NCI-H226 (cell line): ENCODE measurements at regions not wholly inside any gene's neighbourhood (a gene's known extent, or its start where the extent isn't known, plus 50 kb on each side); places are given as distances from the start of the nearest gene placed in this dataset.

Source experiments
- DNase-seq: peaks from one replicate; pipeline ENCODE4 v3.0.0-alpha.2; 2015

DNA sequence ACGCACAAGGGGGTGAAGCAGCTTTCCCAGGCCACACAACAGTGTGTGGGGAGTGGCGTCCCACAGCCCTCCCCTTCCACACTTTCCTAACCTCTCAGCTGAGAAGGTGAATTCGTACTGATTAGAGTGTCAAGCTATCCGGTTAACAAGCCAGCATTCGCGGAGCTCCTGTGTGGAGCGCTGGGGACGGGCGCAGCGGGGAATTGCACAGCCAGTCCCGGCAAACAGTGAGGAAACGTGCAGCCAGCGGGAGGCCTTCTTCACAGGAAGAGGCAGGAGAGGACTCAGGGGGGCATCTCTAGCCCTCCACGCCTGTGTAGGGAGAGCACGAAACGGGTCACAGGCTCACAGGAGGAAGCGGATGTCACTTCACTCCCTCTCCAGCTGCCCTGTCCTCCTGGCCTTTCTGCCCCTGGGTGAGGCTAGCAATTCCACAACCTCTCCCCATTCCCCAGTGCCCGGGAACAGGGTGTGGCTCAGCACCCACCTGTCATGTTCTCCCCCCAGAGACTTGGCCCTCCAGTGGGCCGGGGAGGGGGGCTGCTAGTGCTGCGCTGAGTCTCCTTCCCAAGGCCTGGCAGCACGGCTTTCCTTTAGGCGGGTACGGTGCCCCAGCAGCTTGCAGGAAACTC, 117.3 kb downstream of the CPZ start:
- DNase-seq: no peak

DNA sequence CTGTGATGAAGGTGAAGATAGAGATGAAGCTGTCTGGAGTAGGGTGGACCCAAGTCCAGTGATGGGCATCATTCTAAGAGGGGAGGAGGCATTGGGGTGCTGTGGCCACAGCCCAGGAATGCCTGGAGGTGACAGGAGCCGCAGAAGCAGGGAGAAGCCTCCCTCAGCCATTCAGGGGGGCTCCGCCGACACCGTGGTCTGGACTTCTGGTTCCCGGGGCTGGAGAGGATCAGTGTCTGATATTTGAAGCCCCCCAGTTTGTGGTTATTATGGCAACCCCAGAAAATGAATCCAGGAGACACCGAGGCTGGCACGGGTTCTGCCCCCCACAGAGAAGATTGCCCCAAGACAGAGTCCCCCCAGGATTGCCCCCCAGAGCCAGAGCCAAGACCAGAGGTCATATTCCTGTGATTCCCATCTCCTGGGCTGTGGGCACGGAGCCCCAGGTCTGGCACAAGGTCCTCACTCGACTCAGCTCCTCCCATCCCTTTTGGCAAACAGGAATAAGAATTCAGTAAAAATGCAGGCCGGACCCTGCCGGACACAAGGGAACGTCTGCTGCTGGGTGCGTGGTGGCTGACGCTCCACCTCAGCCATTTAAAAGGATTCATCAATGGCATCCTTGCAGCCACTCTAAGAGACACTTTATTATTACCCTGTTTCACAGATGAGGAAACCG, 116.6 kb downstream of the CPZ start:
- no peak for DNase-seq

DNA sequence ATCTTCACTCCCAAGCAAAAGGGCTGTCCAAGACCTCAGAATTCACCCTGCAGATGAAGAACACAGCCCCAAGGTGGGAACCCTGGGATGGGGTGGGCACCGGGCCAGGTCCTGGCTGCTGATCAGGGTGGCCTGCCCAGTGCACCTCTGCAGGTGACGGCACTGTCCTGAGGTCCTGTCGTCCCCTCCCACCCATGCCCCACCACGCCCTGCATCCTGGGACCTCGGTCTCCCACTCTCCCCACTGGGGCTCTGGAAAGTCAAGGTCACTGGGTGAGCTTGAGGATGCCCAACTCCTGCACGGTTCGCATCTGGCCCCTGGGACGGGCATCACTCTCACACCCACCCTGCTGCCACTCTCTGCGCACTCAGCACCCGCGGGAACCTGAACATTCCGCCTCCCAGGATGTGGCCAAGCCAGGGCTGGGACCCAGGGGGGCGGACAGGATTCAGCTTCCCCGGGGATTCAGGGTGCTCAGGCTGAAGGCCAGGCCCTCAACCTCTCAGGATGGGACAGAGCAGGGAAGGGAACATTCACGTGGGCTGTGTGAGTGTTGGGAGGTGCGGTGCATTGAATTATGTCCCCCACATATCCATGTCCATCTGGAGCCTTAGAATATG, 115.9 kb downstream of the CPZ start:
- DNase-seq: no peak

DNA sequence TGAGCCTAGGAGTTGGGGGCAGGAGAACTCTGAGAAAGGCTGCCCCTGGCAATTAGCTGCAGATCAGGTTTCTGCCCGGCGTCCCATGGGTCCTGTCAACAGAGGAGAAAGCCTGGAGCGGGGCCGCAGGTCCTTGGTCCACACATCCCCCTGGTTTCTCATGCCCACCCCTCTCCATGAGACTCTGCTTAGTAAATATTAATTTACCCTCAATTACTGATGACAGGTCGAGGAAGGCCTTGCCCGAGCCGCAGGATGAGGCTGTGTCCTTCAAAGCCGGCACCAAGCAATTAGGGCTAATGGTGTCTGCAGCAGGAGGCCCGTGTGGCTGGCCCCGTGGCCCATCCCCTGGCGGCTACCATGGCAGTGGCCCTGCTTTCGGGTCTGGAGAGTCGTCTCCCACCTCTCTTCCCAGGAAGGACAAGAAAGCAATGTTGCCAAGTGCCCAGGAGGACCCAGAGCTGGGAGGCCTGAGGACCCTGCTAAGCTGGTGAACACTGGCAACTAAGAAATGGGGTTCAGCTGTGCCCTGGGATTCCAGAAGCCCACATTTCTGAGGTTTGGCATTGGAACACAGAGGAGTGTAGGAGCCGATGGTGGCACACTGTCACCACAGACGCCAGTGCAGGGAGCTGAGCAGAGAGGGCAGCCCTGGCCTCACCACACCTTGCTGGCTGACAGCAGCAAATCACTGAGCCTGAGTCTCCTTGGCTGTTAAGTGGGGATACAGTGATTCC, 114.6 kb downstream of the CPZ start:
- no peak for DNase-seq

DNA sequence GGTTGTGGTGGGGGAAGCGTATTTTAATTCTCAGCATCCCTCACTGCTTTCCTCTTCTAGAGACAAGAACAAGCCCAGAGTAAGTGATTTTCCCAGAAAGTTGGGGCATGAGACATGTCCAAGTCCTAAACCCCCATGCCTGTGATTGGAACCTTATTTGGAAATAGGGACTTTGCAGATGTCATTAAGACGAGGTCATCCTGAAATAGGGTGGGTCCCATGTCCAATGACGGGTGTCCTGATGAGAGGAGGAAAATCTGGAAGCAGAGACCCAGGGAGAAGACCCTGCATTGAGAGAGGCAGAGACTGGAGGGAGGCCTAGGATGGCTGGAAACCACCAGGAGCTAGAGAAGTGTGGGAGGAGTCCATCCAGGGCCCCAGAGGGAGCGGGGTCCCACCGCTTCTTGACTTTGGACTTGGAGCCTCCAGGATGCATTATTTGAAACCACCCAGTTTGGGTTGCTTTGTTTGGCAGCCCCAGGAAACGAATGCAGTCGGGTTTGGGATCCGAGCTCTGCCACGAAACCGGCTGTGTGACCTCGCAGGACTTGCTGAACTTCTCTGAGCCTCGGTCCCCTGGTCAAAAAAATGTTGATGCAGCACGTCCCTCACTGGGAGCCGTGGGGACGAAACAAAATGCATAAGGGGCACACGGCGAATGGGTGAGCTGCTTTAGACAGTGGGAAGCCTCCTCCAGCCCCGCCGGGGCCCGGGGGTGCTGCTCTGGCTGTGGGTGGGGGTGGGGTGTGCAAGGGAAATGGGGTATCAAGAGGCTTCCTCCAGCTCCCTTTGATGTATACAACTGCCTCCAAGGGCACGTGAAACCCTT, 113.9 kb downstream of the CPZ start:
- DNase-seq: no peak

DNA sequence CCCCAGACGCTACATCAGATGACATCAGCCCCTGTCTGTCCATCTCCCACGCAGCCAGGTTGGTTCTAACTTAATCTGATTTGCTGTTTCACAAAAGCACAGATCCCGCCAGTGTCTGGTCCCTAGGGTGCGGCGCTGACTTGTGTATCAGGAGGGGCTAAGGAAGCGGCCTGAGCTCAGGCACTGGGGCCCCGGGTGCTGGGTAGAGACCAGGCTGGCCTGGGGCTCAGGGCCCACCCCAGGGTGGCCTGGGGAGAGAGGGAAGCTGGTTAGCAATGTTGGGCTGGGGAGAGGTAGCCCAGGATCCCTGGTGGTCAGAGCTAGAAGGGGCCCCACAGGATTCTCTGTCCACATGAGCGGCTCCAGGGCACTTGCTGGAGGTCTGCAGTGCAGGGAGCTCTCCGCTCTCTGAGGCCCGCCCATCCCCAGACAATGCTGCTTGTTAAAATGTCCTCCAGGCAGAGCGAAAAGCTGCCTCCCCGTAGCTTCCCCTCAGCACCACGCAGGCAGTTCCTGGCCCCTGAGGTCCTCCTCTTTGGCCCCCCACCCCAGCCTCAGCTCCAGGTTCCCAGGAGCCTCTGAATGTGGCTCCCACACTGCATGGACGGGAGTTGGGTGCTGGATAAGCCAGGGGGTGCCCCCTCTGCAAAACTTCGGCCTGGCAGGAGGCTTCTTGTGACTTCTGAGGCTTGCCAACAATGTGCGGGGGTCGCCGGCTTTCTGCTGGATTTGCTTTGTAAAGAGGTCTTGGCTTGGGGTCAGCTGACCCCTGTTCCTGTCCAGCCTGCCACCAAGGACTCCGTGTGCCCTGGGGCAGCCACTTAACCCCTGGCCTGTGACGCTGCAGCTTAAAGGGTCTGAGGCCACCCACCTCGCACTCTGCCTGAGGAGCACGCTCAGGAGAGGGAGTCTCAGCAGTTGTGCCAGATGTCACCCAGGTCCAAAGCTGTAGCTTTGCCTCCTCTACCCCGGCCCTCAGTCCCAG, 112.9 kb downstream of the CPZ start:
- no peak for DNase-seq

DNA sequence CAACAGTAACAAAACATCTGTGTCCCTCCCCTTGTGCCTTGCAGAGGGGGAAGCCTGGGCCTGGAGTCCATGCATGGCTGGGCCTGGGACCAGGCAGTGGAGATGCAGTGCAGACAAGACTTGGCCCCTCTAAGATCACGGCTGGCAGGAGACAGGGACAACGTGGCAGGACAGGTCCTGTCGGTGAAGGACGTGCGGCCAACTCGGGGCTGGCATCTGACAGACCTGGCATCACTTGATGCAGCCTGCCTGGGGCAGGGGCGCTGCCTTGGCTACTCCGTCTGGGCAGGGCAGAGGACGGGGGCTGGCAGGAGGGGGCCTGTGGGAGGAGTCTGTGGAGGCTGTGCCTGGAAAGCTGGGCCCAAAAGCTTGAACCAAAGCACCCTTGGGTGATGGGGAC, 112.1 kb downstream of the CPZ start:
- no peak for DNase-seq

DNA sequence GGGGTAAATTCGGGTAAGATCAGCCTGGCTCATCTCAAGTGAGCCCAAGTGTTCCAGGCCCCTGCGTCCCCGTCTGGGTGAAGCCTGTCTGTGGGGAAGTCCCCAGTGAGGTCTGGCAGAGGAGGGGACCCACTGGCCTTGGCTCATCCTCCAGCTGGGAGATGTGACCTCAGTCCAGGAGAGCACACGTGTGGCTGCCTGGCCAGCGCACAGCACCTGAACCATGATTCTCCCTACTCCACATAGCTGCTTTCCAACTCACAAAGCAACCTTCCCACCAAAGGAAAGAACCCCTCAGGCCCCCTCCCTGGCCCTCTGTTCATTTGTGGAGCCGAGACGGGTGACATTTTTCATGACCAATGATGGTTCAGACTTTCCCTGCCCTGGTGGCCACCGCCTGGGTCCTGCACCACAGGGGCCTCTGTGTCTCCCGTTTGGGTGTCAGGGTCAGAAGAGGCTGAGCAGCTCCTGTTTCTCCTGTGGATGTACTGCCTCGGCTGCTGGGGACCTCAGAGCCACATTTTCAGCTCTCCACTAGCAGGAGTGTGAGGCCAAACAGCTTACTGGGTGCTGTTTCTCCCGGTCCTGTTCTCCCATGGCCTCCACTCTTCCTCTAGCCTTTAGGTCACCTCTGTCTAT, 111.4 kb downstream of the CPZ start:
- no peak for DNase-seq

DNA sequence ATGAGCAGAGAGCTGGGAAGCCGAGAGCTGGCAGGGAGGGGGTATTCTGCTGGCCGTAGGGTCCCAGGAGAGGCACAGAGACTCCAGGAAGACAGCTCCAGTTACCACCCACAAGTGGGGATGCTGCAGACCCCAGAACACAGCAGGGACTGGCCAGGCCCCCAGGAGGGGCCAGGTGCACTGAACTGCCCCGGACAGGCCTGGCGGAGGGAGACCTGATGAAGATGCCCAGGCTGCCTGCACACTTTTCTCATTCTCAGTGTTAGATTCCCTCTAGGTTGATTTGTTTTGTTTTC, 110.8 kb downstream of the CPZ start:
- DNase-seq: no peak

DNA sequence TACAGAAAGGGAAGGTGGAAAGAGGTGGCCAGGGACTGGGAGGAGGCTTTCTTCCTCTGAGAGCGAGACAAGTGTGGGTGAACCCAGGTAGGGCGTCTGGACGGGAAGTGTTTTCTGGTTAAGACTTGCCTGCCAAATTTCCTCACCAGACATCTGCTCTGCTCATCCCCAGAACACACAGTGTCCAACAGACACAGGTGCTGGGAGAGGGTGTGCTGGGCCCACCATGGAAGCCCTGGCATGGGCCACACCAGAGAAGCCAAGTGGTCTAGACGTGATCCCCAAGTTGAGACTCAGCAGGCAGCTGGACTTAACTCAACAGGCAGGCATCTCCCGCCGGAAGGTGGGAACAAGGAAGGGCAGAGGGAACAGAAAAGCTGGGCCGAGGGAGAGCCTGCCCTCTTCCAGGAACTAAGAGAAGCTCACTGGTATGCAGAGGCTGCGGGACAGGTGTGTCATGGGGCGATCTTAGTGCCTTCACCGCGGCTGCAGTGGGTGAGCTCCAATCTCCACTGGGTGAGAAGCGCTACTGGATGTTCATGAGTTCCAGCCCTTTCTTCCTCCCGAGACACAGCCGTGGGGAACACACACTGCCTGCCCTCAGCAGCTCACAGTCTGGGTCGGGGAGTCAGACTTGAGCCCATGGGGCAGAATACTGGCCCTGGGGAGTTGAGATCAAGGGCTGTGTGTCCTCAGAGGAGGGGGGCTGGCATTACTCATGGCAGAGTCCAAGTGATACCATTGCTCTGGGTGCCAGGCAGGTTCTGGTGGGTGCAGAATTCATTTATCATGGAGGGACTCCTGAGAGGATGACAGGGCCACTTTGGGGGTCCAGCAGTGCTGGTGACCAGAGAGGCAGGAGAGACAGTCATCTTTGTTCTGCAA, 110.2 kb downstream of the CPZ start:
- DNase-seq: no peak

DNA sequence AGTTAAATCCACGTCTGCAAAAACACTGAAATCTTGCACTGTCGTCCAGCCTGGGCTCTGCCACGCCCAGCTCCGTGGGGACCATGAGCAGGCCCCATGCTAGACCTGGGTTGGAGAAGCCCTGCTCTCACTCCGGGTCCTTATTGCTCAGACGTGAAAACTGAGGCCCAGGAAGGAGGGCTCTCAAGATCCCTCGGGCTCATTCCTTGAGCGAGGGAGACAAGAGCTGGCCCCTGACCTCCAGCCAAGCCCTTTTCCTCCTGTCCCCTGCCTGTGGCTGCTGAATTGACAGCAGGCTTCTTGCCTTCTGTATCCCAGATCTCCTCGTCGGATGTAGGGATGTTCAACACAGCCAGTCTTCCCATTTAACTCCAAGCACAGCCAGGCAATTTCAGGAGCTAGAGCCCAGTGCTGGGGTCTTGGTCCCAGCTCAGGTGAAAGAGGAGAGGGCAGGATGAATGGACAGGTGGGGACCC, 109.5 kb downstream of the CPZ start:
- DNase-seq: no peak

DNA sequence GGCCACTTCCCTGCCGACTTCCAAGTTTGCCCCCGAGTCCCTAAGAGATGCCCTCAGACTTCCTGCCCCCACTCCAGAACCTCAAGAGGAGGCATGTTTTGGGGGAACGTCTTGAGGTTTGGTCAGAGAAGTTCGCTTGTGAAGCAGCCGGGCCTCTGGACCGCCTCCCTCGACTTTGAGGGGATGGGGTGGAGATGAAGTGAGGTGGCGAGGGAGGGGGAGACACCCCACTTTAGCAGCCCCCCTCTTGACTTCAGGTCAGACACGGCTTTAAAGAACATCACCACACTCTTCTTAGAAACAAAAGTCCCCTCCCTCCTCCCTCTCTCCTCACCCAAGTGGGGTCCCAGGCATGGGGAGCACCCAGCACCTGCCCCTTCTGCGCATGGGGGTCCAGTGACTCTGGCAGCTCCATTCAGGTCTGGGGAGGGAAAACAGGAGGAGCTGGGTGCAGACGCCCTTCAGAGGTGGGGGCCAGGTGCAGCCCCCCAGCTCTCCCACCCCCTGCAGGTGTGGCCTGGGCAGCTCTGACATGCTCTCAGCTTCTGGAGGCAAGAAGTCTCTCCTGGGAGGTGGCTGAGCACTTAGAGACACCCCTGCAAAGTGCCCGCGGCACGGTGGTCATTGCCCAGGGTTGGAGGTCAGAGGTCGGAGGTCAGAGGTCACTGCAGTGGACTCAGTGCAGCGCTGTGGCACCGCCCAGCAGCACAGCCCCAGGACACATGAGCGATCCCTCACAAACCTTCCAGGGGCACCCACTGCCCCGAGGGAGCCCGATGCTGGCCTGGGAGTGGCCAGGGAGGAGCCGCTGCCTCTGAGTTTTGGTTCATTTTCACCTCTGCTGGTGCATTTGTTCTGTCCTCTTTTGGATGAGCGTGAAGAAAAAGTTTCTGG, 108.8 kb downstream of the CPZ start:
- DNase-seq: no peak

DNA sequence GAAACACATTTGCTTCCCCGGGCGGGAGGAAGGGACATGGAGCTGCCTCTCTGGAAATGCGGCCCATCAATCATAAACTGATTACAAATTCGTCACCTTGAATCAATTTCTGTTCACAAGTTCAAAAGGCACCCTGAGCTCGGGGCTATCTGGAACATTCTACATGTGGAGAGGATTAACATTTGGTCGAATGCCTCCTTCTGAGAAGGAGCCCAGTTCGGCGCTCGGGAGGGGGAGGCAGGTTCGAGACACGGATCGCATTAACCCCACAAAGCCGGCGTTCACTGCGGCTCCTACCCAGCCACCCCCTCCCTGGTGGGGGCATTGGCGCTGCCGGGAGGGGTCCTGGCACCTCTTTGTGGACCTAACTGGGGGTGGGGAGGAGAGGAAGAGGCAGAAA, 108.0 kb downstream of the CPZ start:
- no peak for DNase-seq

DNA sequence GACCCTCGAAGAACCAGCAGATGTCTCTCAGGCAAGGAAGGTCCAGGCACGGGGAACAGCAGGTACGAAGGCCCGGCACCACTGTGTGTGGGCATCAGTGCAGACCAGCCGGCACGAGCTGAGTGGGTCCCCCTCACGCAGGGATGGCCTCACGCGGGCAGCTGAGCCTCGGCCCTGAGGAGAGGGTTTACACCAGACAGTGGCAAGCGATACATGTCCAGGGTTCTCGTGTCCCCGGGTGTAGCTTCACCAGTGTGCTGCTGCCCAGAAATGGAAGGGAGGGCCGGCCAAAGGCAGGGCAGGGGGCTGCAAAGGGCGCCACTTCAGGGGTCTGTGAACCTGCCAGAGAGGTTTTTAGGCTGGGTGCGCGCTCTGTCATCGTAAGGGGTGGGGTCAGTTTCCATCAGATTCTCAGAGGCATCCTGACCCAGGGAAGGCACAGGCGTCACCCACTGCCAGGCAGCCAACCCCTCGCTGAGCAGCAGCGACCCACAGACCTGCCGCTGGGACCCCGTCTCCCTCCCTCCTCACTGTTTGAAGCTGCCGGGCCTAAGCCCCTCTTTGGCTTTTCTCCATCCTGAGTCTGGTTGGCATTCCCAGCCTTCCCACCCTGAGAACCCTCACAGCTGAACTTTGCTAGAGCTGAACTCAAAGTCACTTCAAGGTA, 107.0 kb downstream of the CPZ start:
- no peak for DNase-seq

DNA sequence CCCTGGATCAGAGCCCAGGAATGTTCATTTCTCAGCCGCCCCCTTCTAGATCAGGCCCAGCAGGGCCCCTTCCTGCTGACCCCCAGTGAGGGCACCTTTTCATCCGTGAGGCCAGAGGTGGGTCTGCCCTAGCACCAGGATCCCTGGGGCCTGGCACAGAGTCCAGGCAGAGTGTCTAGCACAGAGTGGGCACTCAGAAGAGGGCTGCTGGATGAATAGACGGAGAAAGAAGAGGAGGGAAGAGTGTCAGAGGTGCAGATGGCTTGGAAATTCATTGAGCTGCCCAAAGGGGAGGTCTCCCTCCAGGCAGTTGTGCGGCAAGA, 106.5 kb downstream of the CPZ start:
- no peak for DNase-seq

DNA sequence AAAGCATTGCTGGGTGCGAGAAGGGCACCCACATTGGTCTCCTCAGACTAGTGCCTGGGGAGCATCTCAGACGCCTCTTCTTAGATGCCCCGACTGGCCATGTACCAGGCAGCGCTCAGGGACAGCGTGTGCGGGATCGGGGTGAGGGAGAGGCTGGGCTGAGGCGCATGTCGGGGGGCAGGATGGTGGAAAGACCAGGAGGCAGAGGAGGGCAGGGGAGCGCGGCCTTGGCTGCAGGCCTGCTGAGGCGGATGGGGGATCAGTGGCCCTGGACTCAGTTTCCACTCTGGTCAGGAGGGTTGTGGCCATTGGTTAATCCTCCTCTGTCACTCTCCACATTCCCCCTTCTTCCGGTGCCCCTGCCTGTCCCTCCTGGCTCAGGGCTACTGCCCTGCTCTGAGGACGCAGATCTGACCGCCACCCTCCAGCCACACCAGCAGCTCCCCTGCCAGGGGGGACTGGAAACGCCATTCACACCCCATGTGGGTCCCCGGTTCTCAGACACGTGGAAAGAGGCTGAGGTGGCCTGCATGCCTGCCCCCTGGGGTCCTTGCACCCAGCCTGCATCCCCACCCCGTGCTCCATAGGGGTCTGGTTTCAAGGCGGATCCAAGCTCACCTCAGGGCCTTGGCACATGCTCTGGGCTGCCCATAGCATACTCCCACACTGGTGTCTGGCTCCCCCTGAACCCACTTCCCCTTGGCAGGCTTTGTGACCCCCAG, 105.9 kb downstream of the CPZ start:
- no peak for DNase-seq

DNA sequence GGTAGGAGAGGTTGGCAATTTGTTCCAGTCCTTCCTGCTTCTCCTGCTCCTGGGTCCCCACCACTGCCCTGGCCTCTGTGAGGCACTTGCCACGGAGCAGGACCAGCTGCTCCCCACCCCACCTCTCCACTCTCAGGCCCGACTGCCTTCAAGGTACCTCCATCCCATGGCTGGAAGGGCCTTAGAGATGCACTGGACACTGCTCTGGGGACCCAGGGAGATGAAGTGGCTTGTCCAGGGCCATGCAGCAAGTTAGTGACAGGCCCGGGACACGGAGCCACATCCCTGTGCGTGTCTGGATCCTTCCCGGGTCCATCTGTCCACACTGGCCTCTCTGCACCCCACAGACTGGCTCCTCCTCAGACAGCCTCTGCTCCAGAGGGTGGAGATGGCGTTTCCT, 105.3 kb downstream of the CPZ start:
- DNase-seq: no peak
